ENCODE measurements at regions not wholly inside any gene's neighbourhood (a gene's known extent, or its start where the extent isn't known, plus 50 kb on each side); places are given as distances from the start of the nearest gene placed in this dataset.

DNA sequence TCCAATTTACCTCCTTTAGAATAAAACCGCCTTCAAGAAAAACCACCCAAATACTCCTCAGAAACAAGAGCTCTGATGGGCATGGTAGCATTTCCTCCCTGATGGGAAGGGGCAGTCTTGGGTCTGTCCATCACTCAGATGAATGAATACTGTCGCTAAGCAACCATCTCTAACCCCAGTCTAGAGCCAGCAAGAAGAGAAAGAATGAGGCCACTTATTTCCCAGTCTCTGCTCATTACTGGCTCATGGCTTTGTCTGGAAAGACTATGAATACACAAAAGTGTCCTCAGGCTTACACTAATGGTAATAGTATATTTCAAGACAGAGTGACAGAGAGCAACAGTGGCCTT, 51.0 kb upstream of the F3 start:
- DNase-seq (ENCODE audit: low spot score) = no peak

DNA sequence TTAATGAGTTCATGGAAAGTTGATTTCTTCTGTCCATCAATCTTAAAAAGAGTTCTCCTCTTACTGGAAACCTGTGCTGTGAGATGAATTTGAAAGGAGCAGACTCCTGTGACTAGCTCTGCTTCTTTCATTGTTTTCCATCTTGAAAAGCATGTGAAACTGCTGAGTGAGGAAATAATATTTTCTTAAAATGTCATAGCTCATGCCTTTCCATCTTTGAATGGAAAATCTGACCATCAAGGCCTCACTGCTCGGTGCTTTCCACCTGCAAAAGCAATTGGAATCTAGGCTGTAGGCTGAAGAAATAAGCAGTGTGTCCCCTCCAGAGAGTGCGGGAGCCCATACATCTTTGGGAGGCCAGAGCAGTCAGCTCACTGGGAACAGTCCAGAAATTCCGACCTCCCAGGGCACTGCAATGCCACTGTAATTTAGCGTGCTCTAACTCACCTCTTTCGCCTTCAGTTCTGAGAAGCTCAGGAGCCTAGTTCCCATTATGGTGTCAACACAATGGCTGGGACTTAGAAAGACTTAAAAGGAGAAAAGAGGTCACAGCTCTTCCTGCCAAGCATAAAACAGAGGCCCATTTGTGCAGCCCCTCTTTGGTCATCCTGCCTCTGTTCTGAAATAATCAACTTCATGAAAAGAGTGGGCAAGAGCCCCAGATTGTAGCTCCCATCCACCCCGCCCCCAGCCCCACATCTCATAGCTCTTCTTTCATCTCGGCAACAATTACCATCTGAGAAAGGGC, 50.4 kb upstream of the F3 start:
- no peak for DNase-seq (ENCODE audit: low spot score)

Data from SW480 (cell line).